HFF-Myc (cell line): ENCODE measurements at regions not wholly inside any gene's neighbourhood (a gene's known extent, or its start where the extent isn't known, plus 50 kb on each side); places are given as distances from the start of the nearest gene placed in this dataset.

Source experiments
- DNase-seq: peaks from one replicate; pipeline ENCODE4 v3.0.0-alpha.2; 2011; ENCODE audit warnings: low read depth; ENCODE audit errors: extremely low read depth
- H3K4me3 ChIP-seq: replicated peaks from 2 replicates; pipeline ENCODE4 v1.5.1; 2011; ENCODE audit warnings: low read depth, mild to moderate bottlenecking, control low read depth, low read length
- CTCF ChIP-seq: IDR thresholded peaks from 2 replicates; pipeline ENCODE4 v1.5.1; 2012; ENCODE audit warnings: mild to moderate bottlenecking, low read depth, low read length, control low read depth; ENCODE audit errors: missing control alignments

- DNase-seq: no peak
- no peak overlapping the region for H3K4me3 ChIP-seq
- TF ChIP-seq CTCF: no peak
Observed at GRCh38 chr6:19180348-19181072, 656.7 kb upstream of the ID4 start.

- no peak for DNase-seq
- no peak overlapping the region for H3K4me3 ChIP-seq
- no peak for TF ChIP-seq CTCF
Observed at GRCh38 chr6:19181211-19181610, 656.0 kb upstream of the ID4 start.

GRCh38 chr6:19193624-19194023 is 643.5 kb upstream of the ID4 start:
- TF ChIP-seq CTCF: no peak
- no peak for DNase-seq
- no peak overlapping the region for H3K4me3 ChIP-seq

- no peak for DNase-seq
- TF ChIP-seq CTCF: no peak
- no peak overlapping the region for H3K4me3 ChIP-seq
Observed at GRCh38 chr6:19204445-19204844, 632.7 kb upstream of the ID4 start.

GRCh38 chr6:19205076-19205475 is 632.1 kb upstream of the ID4 start:
- no peak overlapping the region for H3K4me3 ChIP-seq
- TF ChIP-seq CTCF: no peak

GRCh38 chr6:19209202-19209601 is 628.0 kb upstream of the ID4 start:
- H3K4me3 ChIP-seq: no peak overlapping the region
- TF ChIP-seq CTCF: no peak
- DNase-seq: no peak

More at GRCh38 chr6:19205076-19205475, 632.1 kb upstream of the ID4 start:
- no peak for DNase-seq
